ENCODE measurements at regions not wholly inside any gene's neighbourhood (a gene's known extent, or its start where the extent isn't known, plus 50 kb on each side); places are given as distances from the start of the nearest gene placed in this dataset.
A peak's percentile ranks its signal among the peaks of the same experiment; 100 is the strongest.
"Not testable (repeated sequence)": the region's sequence is repeated elsewhere in the genome, so short reads cannot be mapped to it uniquely, and the experiment has no call there.

DNA sequence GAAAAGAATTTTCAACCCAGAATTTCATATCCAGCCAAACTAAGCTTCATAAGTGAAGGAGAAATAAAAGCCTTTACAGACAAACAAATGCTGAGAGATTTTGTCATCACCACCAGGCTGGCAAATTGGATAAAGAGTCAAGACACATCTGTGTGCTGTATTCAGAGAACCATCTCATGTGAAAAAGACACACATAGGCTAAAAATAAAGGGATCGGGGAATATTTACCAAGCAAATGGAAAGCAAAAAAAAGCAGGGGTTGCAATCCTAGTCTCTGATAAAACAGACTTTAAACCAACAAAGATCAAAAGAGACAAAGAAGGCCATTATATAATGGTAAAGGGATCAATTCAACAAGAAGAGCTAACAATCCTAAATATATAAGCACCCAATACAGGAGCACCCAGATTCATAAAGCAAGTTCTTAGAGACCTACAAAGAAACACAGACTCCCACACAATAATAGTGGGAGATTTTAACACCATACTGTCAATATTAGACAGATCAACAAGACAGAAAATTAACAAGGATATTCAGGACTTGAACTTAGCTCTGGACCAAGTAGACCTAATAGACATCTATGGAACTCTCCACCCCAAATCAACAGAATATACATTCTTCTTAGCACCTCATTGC, 55.9 kb upstream of the ACSM6 start:
- H3K27ac Mint-ChIP-seq; ATAC-seq; H3K4me1 Mint-ChIP-seq; H3K27me3 Mint-ChIP-seq; H3K36me3 Mint-ChIP-seq (ENCODE audit: low read depth); DNase-seq; H3K4me3 Mint-ChIP-seq: not testable (repeated sequence)
- peaks cover 19% of the 10 kb centered on the region for H3K9me3 Mint-ChIP-seq

DNA sequence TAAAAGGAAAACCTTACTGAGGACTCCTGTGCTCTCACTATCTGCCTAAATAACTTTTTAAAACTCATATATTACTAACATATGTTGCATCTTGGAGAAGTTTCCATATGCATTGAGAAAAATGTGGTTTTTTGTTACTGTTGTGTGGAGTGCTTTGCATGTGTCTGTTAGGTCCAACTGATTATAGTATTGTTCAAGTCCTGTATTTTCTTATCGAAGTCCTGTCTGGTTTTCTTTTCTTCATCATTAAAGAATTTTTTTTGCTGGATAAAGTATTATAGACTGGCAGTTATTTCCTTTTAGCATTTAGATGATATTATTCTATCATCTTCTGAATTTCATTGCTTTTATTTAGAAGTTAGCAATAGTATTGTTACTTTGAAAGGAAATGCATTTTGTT, 59.5 kb upstream of the ACSM6 start:
- no peaks in the 10 kb centered on the region for H3K9me3 Mint-ChIP-seq
- no peaks in the 10 kb centered on the region for H3K4me1 Mint-ChIP-seq
- DNase-seq (no peak), ATAC-seq (no peak)
- no peaks in the 10 kb centered on the region for H3K36me3 Mint-ChIP-seq (ENCODE audit: low read depth)
- H3K27ac Mint-ChIP-seq, result no peak overlapping the region
- no peaks in the 10 kb centered on the region for H3K27me3 Mint-ChIP-seq
- no peak overlapping the region for H3K4me3 Mint-ChIP-seq

DNA sequence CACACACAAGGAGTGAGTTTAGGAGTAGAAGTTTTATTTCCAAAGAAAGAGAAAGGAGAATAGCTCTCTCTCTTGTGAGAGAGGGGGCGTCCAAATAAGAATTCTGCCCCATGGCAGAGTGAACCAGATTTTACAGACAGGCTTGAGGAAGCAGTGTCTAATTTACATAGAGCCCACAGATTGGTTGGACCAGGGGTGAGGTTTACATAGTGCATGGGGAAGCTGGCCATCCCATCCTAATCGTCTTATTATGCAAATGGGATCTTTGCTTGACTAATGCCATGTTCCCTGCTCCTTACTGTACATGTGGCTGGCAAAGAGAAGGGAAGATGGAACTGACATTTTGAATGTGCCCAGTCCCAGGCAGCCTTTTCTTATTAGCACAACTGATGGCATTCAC, 60.0 kb upstream of the ACSM6 start:
- H3K4me1 Mint-ChIP-seq, result no peaks in the 10 kb centered on the region
- H3K9me3 Mint-ChIP-seq, result no peaks in the 10 kb centered on the region
- DNase-seq, result no peak
- no peak overlapping the region for H3K27ac Mint-ChIP-seq
- no peak overlapping the region for H3K4me3 Mint-ChIP-seq
- H3K36me3 Mint-ChIP-seq (ENCODE audit: low read depth), result no peaks in the 10 kb centered on the region
- no peak for ATAC-seq
- H3K27me3 Mint-ChIP-seq, result no peaks in the 10 kb centered on the region

DNA sequence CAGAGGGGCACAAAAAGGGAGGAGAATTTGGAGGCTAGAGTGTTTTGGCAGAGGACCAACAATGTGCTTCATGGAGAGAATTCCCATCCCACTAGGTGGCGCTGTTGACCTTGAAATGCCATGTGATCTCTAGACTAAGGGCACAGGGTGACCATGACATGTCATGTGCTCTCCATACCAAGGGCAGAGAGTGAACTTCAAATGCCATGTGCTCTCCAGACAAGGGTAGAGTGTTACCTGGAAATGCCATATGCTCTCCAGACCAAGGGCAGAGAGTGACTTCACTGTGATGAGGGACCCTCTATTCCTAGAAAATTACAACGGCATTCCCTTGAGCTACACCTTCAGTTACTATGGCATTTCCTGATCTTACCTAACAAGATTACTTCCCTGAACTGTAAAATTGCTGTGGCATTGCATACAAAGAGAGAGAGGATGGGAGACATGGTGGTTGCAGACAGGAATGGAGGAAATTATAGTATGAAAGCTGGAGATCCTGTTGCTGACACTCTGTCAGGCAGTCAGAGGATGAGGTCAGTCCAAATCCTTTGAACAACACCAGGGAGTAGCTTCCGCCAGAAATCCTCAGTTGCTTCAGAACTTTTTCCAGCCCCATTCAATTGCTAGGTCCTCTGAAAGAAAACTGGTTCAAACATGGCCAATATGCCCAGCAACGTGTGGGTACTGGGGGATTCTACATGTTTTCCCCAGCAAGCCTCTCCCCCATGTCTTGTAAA, 60.9 kb upstream of the ACSM6 start:
- no peak overlapping the region for H3K27ac Mint-ChIP-seq
- H3K9me3 Mint-ChIP-seq, result no peaks in the 10 kb centered on the region
- no peaks in the 10 kb centered on the region for H3K4me1 Mint-ChIP-seq
- DNase-seq (peak; percentile 80), ATAC-seq (peak; percentile 43)
- no peaks in the 10 kb centered on the region for H3K36me3 Mint-ChIP-seq (ENCODE audit: low read depth)
- no peaks in the 10 kb centered on the region for H3K27me3 Mint-ChIP-seq
- H3K4me3 Mint-ChIP-seq, result no peak overlapping the region

DNA sequence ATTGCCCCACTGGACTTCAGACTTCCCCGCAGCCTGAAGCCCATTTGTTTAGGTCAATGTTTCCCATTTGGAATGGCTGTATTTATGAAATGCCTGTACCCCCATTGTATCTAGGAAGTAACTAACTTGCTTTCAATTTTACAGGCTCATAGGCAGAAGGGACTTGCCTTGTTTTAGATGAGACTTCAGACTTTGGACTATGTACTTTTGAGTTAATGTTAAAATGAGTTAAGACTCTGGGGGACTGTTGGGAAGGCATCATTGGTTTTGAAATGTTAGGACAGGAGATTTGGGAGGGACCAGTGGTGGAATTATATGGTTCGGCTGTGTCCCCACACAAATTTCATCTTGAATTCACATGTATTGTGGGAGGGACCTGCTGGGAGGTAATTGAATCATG, 61.1 kb upstream of the CYP2C8 start:
- not testable (repeated sequence) for H3K27ac Mint-ChIP-seq; H3K27me3 Mint-ChIP-seq; H3K9me3 Mint-ChIP-seq; H3K36me3 Mint-ChIP-seq (ENCODE audit: low read depth); H3K4me1 Mint-ChIP-seq; DNase-seq; H3K4me3 Mint-ChIP-seq; ATAC-seq

DNA sequence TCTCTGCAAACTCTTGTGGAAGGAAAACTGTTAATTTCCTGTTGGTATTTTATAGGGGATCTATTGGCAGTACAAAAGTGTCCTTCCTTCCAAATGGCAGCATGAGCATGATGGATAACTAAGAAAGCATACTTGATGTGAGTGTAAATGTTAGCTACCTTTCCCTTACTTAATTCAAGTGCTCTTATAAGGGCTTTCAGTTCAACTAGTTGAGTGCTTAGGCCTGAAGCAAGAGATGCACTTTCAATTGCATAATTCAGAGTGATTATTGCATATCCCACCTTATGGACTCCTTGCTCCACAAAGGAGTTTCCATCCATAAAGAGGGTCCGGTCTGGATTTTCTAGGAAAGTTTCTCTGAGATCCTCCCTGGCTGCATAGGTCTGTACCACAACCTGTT, 56.3 kb upstream of the CYP2C8 start:
- no peaks in the 10 kb centered on the region for H3K36me3 Mint-ChIP-seq (ENCODE audit: low read depth)
- H3K27ac Mint-ChIP-seq, result no peak overlapping the region
- DNase-seq (no peak), ATAC-seq (no peak)
- H3K9me3 Mint-ChIP-seq, result peaks cover 5% of the 10 kb centered on the region
- no peaks in the 10 kb centered on the region for H3K27me3 Mint-ChIP-seq
- no peak overlapping the region for H3K4me3 Mint-ChIP-seq
- H3K4me1 Mint-ChIP-seq, result no peaks in the 10 kb centered on the region

- Mint-ChIP-seq H3K36me3 (ENCODE audit: low read depth) (no peaks in the 10 kb centered on the region), H3K4me3 (no peak overlapping the region), H3K27me3 (no peaks in the 10 kb centered on the region), H3K27ac (no peak overlapping the region), H3K9me3 (peaks cover 18% of the 10 kb centered on the region), H3K4me1 (no peaks in the 10 kb centered on the region)
- ATAC-seq (no peak), DNase-seq (no peak)
Measured at GRCh38 chr10:95122736-95123135, 53.4 kb upstream of the CYP2C8 start.

DNA sequence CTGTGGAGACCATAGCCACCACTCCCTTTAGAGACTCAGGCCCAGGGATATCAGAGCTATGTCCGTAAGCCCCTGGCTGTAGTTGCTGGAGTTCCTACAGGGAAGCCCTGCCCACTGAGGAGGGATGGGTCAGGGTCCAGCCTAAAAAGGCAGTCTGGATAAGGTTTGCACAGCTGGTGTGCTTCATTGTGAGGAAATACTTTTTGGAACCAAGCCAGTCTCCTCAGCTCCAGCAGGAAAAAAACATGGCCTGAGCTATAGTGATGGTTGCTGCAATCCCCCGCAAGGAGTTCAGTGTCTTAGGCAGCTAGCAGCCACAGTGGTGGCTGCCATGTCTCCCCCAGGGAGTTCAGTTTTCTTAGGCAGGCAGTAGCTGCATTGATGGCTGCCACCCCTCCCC, 52.6 kb upstream of the CYP2C8 start:
- Mint-ChIP-seq H3K4me3 (no peak overlapping the region), H3K36me3 (ENCODE audit: low read depth) (no peaks in the 10 kb centered on the region), H3K9me3 (peaks cover 25% of the 10 kb centered on the region), H3K27me3 (no peaks in the 10 kb centered on the region), H3K27ac (no peak overlapping the region), H3K4me1 (no peaks in the 10 kb centered on the region)
- ATAC-seq (no peak), DNase-seq (no peak)

Data from activated naive CD8-positive, alpha-beta T cell treated with anti-CD3 and anti-CD28 coated beads, Interleukin-2, amount 50 U/mL, for 24 hours (primary cell).